Esophagus (tissue), 2 donors: ENCODE measurements at regions not wholly inside any gene's neighbourhood (a gene's known extent, or its start where the extent isn't known, plus 50 kb on each side); places are given as distances from the start of the nearest gene placed in this dataset.

Experiments used
- H3K27ac ChIP-seq, 2 donors: one replicate each; pipeline ENCODE4 v1.5.1; 2013; ENCODE audit warnings: low read depth in 2 of 2, mild to moderate bottlenecking in 2 of 2, inconsistent platforms in 1 of 2, low read length in 1 of 2, moderate library complexity in 1 of 2
- H3K27me3 ChIP-seq, 2 donors: one replicate each; pipeline ENCODE4 v1.6.1; 2013; ENCODE audit warnings: low read length in 2 of 2, control low read depth in 1 of 2, mild to moderate bottlenecking in 1 of 2; ENCODE audit not compliant: insufficient read depth in 2 of 2, control insufficient read depth in 1 of 2
- H3K36me3 ChIP-seq, 2 donors: one replicate each; pipeline ENCODE4 v1.6.1; 2013; ENCODE audit warnings: low read length in 1 of 2; ENCODE audit not compliant: control insufficient read depth in 2 of 2, insufficient read depth in 2 of 2
- H3K4me1 ChIP-seq, 2 donors: one replicate each; pipeline ENCODE4 v1.6.1; 2013; ENCODE audit warnings: low read length in 1 of 2; ENCODE audit not compliant: control insufficient read depth in 2 of 2, insufficient read depth in 2 of 2
- H3K4me3 ChIP-seq, 2 donors: one replicate each; pipeline ENCODE4 v1.5.1; 2013; ENCODE audit warnings: low read length in 2 of 2, mild to moderate bottlenecking in 2 of 2, low read depth in 1 of 2, moderate library complexity in 1 of 2
- H3K9me3 ChIP-seq, 2 donors: one replicate each; pipeline ENCODE4 v1.6.1; 2013; ENCODE audit warnings: mild to moderate bottlenecking in 2 of 2, low read depth in 1 of 2, low read length in 1 of 2, moderate library complexity in 1 of 2; ENCODE audit not compliant: control insufficient read depth in 2 of 2, insufficient read depth in 1 of 2
- WGBS, 2 donors: extraction: QIAGEN DNeasy Blood & Tissue Kit; methylation state at CpG; one replicate each; pipeline ENCODE4 v1.1.7; 2013; 5-methylcytosine and 5-hydroxymethylcytosine counted together
- donor health status: healthy with polysubstance abuse.
- donor health status: Bipolar disorder and iron deficiency.

DNA sequence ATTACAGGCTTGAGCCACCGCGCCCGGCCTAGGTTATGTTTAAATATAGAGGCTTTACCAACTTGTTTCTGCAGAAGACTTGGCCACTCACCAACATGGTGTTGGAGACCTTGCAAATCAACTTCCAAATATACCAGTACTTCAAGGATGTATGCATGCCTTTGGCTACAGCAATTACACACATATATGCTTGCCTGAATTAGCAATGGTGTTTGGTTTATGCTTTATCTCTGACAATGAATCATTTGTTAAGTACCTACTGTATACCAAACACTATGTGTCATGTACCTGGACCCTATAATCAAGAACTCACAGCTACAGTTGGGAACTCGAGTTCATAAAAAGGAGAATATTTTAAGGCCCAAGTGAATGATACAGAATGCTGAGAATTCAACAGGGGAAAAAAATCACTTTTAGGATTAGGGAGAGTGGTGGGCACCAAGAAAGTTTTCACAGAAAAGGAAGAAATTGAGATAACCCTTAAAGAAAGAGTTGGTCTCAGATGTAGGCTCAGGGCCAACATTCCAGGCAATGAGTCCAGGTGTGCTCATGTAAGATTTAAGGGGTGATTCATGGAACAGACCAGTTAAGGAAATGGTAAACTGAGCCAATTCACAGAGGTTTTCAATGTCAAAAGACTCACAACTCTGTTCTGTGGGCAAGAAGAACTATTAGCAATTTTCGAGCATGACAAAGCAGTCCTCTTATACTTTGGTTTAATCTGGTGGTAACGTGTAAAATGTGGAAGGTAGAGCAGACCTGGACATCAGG, 98.9 kb downstream of the BCOR start:
- Histone ChIP-seq H3K4me1 (no peaks in the 10 kb centered on the region), H3K27ac (no peak overlapping the region), H3K36me3 (no peaks in the 10 kb centered on the region), H3K9me3 (no peaks in the 10 kb centered on the region), H3K27me3 (no peaks in the 10 kb centered on the region), H3K4me3 (no peak overlapping the region)
- WGBS, 2 donors, result 49 to 78% methylated on average over 6 of the region's 6 CpGs
